Keratinocyte (primary cell): ENCODE measurements at regions not wholly inside any gene's neighbourhood (a gene's known extent, or its start where the extent isn't known, plus 50 kb on each side); places are given as distances from the start of the nearest gene placed in this dataset.

Source experiments
- DNase-seq: peaks from one replicate; pipeline ENCODE4 v3.0.0-alpha.2; 2011; ENCODE audit warnings: low read depth, missing footprints, low spot score
- FAIRE-seq: peaks from 2 replicates; lab custom pipeline; 2011; peaks lifted over from hg19 to GRCh38; lab: Jason Lieb, UNC
- H2AFZ ChIP-seq: 2 replicates; pipeline ENCODE4 v1.6.0; 2012; ENCODE audit warnings: low read length, control low read depth, inconsistent platforms; ENCODE audit not compliant: control insufficient read depth
- H3K27ac ChIP-seq: 2 replicates; pipeline ENCODE4 v1.5.1; 2011; ENCODE audit warnings: low read length; ENCODE audit not compliant: control insufficient read depth, insufficient read depth
- H3K27me3 ChIP-seq: 3 replicates; pipeline ENCODE4 v1.6.0; 2011; ENCODE audit warnings: low read length; ENCODE audit not compliant: control insufficient read depth, insufficient read depth; ENCODE audit errors: extremely low read depth
- H3K36me3 ChIP-seq, 2 experiments: 2 replicates in 1 of 2; 3 replicates in 1 of 2; pipeline ENCODE4 v1.5.1; 2011; ENCODE audit warnings: low read length in 2 of 2, mild to moderate bottlenecking in 1 of 2; ENCODE audit not compliant: control insufficient read depth in 2 of 2, insufficient read depth in 2 of 2; ENCODE audit errors: extremely low read depth in 1 of 2
- H3K4me1 ChIP-seq: 3 replicates; pipeline ENCODE4 v1.5.1; 2011; ENCODE audit warnings: low read length; ENCODE audit not compliant: control insufficient read depth, insufficient read depth; ENCODE audit errors: extremely low read depth
- H3K4me2 ChIP-seq: 3 replicates; pipeline ENCODE4 v1.6.0; 2011; ENCODE audit warnings: low read depth, low read length; ENCODE audit not compliant: control insufficient read depth, insufficient read depth; ENCODE audit errors: extremely low read depth
- H3K4me3 ChIP-seq, 3 experiments: fragments of 200-600 bp in 1 of 3; sonication (generic) in 1 of 3; 2 replicates in 2 of 3; 3 replicates in 1 of 3; pipeline ENCODE4 v1.5.1; 2011 to 2016; ENCODE audit warnings: low read length in 3 of 3, mild to moderate bottlenecking in 3 of 3, control low read depth in 2 of 3, inconsistent platforms in 1 of 3, low read depth in 1 of 3, mixed read lengths in 1 of 3, mixed run types in 1 of 3, moderate library complexity in 1 of 3; ENCODE audit not compliant: control insufficient read depth in 2 of 3, insufficient read depth in 2 of 3; ENCODE audit errors: extremely low read depth in 1 of 3
- H3K79me2 ChIP-seq: 2 replicates; pipeline ENCODE4 v1.6.0; 2012; ENCODE audit warnings: low read length; ENCODE audit not compliant: control insufficient read depth, insufficient read depth
- H3K9ac ChIP-seq: 3 replicates; pipeline ENCODE4 v1.6.0; 2011; ENCODE audit warnings: low read length; ENCODE audit not compliant: control insufficient read depth, insufficient read depth; ENCODE audit errors: extremely low read depth
- H3K9me1 ChIP-seq: 3 replicates; pipeline ENCODE4 v1.6.0; 2011; ENCODE audit warnings: low read length; ENCODE audit not compliant: control insufficient read depth, insufficient read depth; ENCODE audit errors: extremely low read depth
- H3K9me3 ChIP-seq: 2 replicates; pipeline ENCODE4 v1.5.1; 2012; ENCODE audit warnings: low read depth, low read length; ENCODE audit not compliant: control insufficient read depth
- H4K20me1 ChIP-seq: 3 replicates; pipeline ENCODE4 v1.6.0; 2011; ENCODE audit warnings: low read length; ENCODE audit not compliant: control insufficient read depth, insufficient read depth; ENCODE audit errors: extremely low read depth
- EZH2 ChIP-seq: IDR thresholded peaks from one replicate; pipeline ENCODE4 v1.6.1; 2012; ENCODE audit warnings: inconsistent platforms, mild to moderate bottlenecking, low read length, moderate library complexity
- dilution Hi-C: fragments of 300-500 bp; cut with MboI; formaldehyde crosslinking; loops from one replicate; pipeline ENCODE4 v1.7.0; 2020; ENCODE audit warnings: low sequenced_read_pairs; ENCODE audit not compliant: extremely low pct_ligation_motif_present
- TF ChIP-seq, protein P1 (sequence below), 3 experiments: IDR thresholded peaks in 1 of 3; conservative IDR thresholded peaks in 1 of 3; optimal IDR thresholded peaks in 1 of 3; 2 replicates in 2 of 3; 3 replicates in 1 of 3; pipeline versions ENCODE3 to v1.5.1; 2011; ENCODE audit warnings: low read length in 3 of 3, mild to moderate bottlenecking in 3 of 3, moderate library complexity in 2 of 3, control low read depth in 1 of 3, inconsistent platforms in 1 of 3; ENCODE audit not compliant: insufficient read depth in 2 of 3; ENCODE audit errors: extremely low read depth in 1 of 3

DNA sequence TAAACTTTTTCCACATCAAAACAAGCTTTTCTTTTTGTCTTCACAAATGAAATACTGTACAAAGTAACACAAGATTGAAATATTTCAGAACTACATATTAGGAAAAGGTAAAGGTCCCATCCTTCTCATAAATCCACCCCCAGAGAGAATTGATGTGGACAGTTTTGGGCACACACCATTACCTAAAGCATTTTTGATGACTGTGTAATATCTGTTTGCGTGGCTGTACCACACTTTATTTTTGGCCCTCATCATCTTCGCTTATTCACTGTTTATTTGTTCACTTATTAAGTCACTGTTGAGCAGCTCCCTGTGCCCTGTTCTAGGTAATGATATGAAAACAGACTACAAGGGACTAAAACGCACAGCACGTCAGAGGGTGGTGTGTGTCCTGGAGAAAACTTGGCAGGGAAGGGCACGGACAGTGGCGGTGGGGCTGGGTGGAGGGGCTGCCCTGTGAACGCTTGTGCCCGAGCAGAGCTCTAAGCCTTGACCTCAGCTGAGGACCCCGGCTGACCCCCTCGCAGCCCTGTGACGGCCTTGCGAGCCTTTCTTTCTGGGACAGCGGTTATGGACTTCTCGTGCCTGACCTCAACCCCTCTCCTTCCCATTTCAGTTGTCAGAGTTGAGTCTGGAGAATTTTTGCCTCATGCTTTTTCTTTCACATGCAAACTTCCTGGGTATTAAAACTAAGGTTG, 241.3 kb downstream of the EMX2 start:
- Histone ChIP-seq H2AFZ (no peak overlapping the region), H3K4me1 (no peaks in the 10 kb centered on the region), H3K9me1 (no peaks in the 10 kb centered on the region), H3K9ac (no peak overlapping the region), H3K4me2 (no peak overlapping the region), H3K27ac (no peak overlapping the region), H3K4me3 (no peak overlapping the region), H3K36me3 (no peaks in the 10 kb centered on the region), H3K27me3 (no peaks in the 10 kb centered on the region), H3K79me2 (no peaks in the 10 kb centered on the region), H4K20me1 (no peaks in the 10 kb centered on the region), H3K9me3 (no peaks in the 10 kb centered on the region)
- dilution Hi-C loops, result no loop called here
- no peak for DNase-seq
- TF ChIP-seq, protein P1, sequence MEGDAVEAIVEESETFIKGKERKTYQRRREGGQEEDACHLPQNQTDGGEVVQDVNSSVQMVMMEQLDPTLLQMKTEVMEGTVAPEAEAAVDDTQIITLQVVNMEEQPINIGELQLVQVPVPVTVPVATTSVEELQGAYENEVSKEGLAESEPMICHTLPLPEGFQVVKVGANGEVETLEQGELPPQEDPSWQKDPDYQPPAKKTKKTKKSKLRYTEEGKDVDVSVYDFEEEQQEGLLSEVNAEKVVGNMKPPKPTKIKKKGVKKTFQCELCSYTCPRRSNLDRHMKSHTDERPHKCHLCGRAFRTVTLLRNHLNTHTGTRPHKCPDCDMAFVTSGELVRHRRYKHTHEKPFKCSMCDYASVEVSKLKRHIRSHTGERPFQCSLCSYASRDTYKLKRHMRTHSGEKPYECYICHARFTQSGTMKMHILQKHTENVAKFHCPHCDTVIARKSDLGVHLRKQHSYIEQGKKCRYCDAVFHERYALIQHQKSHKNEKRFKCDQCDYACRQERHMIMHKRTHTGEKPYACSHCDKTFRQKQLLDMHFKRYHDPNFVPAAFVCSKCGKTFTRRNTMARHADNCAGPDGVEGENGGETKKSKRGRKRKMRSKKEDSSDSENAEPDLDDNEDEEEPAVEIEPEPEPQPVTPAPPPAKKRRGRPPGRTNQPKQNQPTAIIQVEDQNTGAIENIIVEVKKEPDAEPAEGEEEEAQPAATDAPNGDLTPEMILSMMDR (optimal IDR thresholded peaks at IDR 0.05 in 1 of 3, IDR thresholded peaks at IDR 0.05 in 1 of 3, conservative IDR thresholded peaks at IDR 0.05 in 1 of 3; ENCODE audit: extremely low read depth in 1 of 3, insufficient read depth in 2 of 3, low read length in 3 of 3), result no peak
- no peak for TF ChIP-seq EZH2
- FAIRE-seq, result no peak

DNA sequence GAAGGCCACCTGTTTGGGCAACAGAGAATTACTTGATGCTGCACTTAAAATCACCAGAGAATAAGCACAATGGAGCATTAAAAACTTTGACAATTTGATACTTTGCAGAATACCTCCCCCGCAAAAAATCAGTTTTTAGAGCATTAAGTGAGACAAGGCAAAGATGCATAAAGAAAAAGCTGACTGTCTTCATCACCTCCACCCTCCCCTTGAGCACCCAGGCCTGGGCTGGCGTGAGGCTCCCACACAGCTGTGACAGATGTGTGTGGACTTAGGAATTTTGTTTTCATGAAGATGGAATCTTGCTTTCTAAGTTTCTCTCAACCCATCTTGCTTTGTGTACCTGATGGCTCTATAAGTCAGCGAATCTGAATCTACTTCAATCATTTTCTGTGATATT, 242.2 kb downstream of the EMX2 start:
- TF ChIP-seq EZH2, result no peak
- TF ChIP-seq, protein P1 (optimal IDR thresholded peaks at IDR 0.05 in 1 of 3, IDR thresholded peaks at IDR 0.05 in 1 of 3, conservative IDR thresholded peaks at IDR 0.05 in 1 of 3; ENCODE audit: extremely low read depth in 1 of 3, insufficient read depth in 2 of 3, low read length in 3 of 3), result no peak
- H3K4me2 ChIP-seq, result no peak overlapping the region
- no peak for DNase-seq
- H3K36me3 ChIP-seq, result no peaks in the 10 kb centered on the region
- no peaks in the 10 kb centered on the region for H3K4me1 ChIP-seq
- H3K27me3 ChIP-seq, result no peaks in the 10 kb centered on the region
- dilution Hi-C loops, result no loop called here
- H3K4me3 ChIP-seq, result no peak overlapping the region
- no peak overlapping the region for H2AFZ ChIP-seq
- no peaks in the 10 kb centered on the region for H3K9me3 ChIP-seq
- H3K27ac ChIP-seq, result no peak overlapping the region
- no peaks in the 10 kb centered on the region for H4K20me1 ChIP-seq
- no peaks in the 10 kb centered on the region for H3K79me2 ChIP-seq
- H3K9me1 ChIP-seq, result no peaks in the 10 kb centered on the region
- FAIRE-seq, result no peak
- H3K9ac ChIP-seq, result no peak overlapping the region
